GM18951 (cell line): ENCODE measurements at regions not wholly inside any gene's neighbourhood (a gene's known extent, or its start where the extent isn't known, plus 50 kb on each side); places are given as distances from the start of the nearest gene placed in this dataset.

Experiments used
- POLR2A ChIP-seq: IDR thresholded peaks from 4 replicates; pipeline ENCODE4 v1.6.1; 2011; ENCODE audit warnings: mild to moderate bottlenecking; ENCODE audit not compliant: insufficient read length, insufficient read depth; ENCODE audit errors: extremely low read depth
- in situ Hi-C: fragments of 300-500 bp; cut with MboI; formaldehyde crosslinking; loops from one replicate; pipeline ENCODE4 v1.12.0; 2022; ENCODE audit warnings: low sequenced_read_pairs, mixed read lengths, inconsistent platforms; ENCODE audit not compliant: unreplicated experiment

GRCh38 chr16:51228097-51228659 lies 77.1 kb upstream of the SALL1 start:
- in situ Hi-C loops: no loop called here
- TF ChIP-seq POLR2A: no peak

DNA sequence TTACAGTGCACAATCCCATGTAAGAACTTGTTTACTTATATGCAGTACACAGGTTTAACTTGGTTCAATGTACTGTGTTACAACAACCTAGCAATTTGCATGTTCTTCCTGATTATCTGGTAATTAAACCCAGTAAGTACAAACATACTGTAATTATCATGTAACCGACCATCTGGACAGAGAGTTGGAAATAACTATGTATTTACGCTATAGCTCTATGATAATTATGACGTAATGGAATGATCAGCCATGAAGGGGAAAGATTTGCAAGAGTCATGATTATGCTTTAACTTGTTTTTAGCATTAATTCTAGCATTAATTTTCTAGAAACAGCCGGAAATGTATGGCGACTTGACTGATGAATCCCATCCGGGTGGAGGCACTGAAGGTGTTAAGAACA lies 74.8 kb upstream of the SALL1 start:
- no peak for TF ChIP-seq POLR2A
- in situ Hi-C loops: no loop called here

- no peak for TF ChIP-seq POLR2A
- in situ Hi-C loops: no loop called here
Measured at GRCh38 chr16:51224317-51224716, 73.2 kb upstream of the SALL1 start.

GRCh38 chr16:51222016-51222415 lies 70.9 kb upstream of the SALL1 start:
- in situ Hi-C loops: no loop called here
- TF ChIP-seq POLR2A: no peak

GRCh38 chr16:51211148-51211547 lies 60.1 kb upstream of the SALL1 start:
- in situ Hi-C loops: no loop called here
- TF ChIP-seq POLR2A: no peak

- TF ChIP-seq POLR2A: no peak
- in situ Hi-C loops: no loop called here
Measured at GRCh38 chr16:51210087-51210486, 59.0 kb upstream of the SALL1 start.

DNA sequence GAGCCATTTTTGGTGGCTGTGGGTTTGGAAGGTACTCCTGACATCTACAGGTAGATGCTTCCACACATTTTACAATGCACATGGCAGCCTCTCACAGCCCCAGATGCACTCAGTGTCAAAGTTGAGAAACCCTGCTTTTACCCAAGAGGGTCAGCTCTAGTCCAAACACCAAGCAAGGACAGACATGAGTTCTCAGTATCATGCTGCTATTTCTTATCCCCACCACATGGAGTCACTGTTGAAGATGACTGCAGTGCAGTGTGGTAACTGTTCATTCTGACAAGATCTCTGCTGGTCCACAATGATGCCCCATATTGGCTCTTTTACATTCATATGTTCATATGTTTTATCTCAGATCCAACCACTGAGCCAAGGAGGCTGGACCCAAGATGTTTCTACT lies 50.5 kb upstream of the SALL1 start:
- in situ Hi-C loops: no loop called here
- no peak for TF ChIP-seq POLR2A
